Left cardiac atrium (tissue), 4 donors: ENCODE measurements at regions not wholly inside any gene's neighbourhood (a gene's known extent, or its start where the extent isn't known, plus 50 kb on each side); places are given as distances from the start of the nearest gene placed in this dataset.

Source experiments
- ATAC-seq, 2 donors: fragments of 200-7000 bp; cut with Tn5 transposase; one replicate each; pipeline ENCODE4 v1.9.1; 2020; ENCODE audit warnings: mild to moderate bottlenecking in 2 of 2, moderate library complexity in 2 of 2
- DNase-seq: peaks from one replicate; pipeline ENCODE4 v3.0.0-alpha.2; 2020
- intact Hi-C, 2 donors: fragments of 100-400 bp; cut with DNase I; formaldehyde crosslinking; loops; one replicate each; pipeline versions ENCODE4 v1.14.1 to v1.15.1; 2022 to 2023
- donor health status: DM: no; HTN: yes; CAD: no.
- donor health status: DM: no; HTN: yes; CAD: no; lungs with severe emphysema.
- donor health status: DM: yes; HTN: yes; CAD: no.
- donor health status: Dilated cardiomyopathy.

GRCh38 chr2:138440759-138441158 lies 60.8 kb upstream of the SPOPL start:
- ATAC-seq (no peak), DNase-seq (no peak)
- intact Hi-C loops, result no loop called here

DNA sequence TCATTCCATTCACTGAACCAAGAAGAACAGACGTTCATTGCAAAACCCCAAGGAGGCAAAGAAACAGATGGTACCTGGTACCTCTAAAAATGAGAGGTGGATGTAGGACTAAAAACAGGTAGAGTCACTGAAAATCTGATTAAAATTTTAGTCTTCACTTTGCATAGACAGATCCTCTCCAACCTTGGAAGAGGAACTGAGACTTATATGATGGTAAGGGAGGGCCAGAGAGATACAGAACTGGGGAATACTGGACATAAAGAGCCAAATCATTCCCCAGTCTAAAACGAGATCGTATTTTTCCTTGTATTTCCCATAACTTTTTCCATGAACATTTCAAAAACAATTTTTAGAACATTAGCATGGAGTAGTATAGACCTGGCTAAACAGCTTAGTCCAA lies 59.7 kb upstream of the SPOPL start:
- no peak for DNase-seq
- no peak for ATAC-seq
- intact Hi-C loops, result no loop called here

- DNase-seq, result no peak
- ATAC-seq, result no peak
Observed at GRCh38 chr2:138444411-138444810, 57.2 kb upstream of the SPOPL start.

DNA sequence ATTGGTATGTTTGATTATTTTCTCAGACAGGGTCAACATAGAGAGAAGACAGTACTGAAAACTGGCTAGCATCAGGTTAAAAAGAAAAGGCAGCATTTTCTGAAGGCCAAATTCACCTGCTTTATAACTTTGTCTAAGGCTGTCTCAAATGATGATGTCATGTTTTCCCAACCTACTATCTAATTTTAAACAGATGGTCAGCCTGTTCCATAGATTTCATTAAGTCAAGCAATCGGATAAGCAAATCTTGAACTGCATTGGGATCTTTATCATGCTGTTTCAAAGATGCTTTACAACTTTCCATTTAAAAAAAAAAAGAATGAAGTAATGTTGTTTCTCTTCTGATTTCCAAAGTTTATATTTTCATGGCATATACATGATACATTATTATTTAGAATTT lies 56.3 kb upstream of the SPOPL start:
- DNase-seq, result no peak
- intact Hi-C loops, result no loop called here
- ATAC-seq, result no peak

More at GRCh38 chr2:138444411-138444810, 57.2 kb upstream of the SPOPL start:
- intact Hi-C loops, result no loop called here

- intact Hi-C loops, result no loop called here
- no peak for DNase-seq
- ATAC-seq, result no peak
Observed at GRCh38 chr2:138446043-138446442, 55.5 kb upstream of the SPOPL start.

DNA sequence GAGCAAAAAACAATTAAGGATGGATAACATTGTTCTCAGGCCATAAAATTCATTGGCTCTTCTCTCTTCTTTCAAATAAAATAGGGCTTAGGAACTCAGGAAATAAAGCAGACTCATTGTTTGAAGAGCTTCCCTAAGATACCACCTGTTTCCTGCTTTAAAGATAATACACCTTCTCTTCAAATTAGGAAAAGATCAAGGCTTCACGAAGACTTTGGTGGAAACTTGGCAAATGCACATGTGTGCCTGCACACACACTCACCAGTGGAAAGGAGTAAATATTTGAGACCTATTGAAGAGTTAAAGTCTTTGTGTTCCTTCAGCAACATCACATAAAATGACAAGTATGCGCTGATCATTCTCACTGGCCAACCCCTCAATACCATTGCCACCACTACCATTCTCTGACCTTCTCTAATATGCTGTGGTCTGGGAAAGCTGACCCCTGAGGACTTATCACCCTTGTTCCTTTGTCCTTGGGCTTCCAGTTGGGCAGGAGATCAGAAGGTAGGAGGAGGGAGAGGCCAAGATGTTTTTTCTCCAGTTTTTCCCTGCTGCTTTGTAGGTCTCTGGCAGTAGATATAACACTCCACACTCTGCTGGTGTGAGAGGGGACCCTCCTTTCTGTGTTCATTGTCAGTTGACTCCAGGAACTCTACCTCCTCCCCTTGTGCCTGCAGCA lies 53.5 kb upstream of the SPOPL start:
- DNase-seq, result no peak
- no peak for ATAC-seq
- intact Hi-C loops, result no loop called here
